ENCODE measurements at regions not wholly inside any gene's neighbourhood (a gene's known extent, or its start where the extent isn't known, plus 50 kb on each side); places are given as distances from the start of the nearest gene placed in this dataset.
"Not testable (repeated sequence)": the region's sequence is repeated elsewhere in the genome, so short reads cannot be mapped to it uniquely, and the experiment has no call there.

- intact Hi-C loops (cut with micrococcal nuclease), result no loop called here
Measured at GRCh38 chr2:64867253-64867996, 121.8 kb upstream of the SLC1A4 start.

GRCh38 chr2:64869126-64869525 is 120.1 kb upstream of the SLC1A4 start:
- intact Hi-C loops (cut with micrococcal nuclease), result no loop called here

GRCh38 chr2:64873472-64873924 is 115.7 kb upstream of the SLC1A4 start:
- intact Hi-C loops (cut with micrococcal nuclease), result loop anchor here (1.0 to 5.0 kb wide), 6 partner anchors 266 to 1821 kb away; partner anchors contain the start of gene OTX1

GRCh38 chr2:64874593-64874992 is 114.6 kb upstream of the SLC1A4 start:
- intact Hi-C loops (cut with micrococcal nuclease), result loop anchor here (5.0 kb wide), 1 partner anchor 1822 kb away; the partner anchor contains the start of gene OTX1

- intact Hi-C loops (cut with micrococcal nuclease), result no loop called here
Measured at GRCh38 chr2:64875368-64875767, 113.8 kb upstream of the SLC1A4 start.

GRCh38 chr2:64876137-64876647 is 113.0 kb upstream of the SLC1A4 start:
- intact Hi-C loops (cut with micrococcal nuclease), result no loop called here

GRCh38 chr2:64879745-64880144 is 109.5 kb upstream of the SLC1A4 start:
- intact Hi-C loops (cut with micrococcal nuclease), result no loop called here

- intact Hi-C loops (cut with micrococcal nuclease), result no loop called here
Measured at GRCh38 chr2:64880193-64880951, 108.8 kb upstream of the SLC1A4 start.

- intact Hi-C loops (cut with micrococcal nuclease), result no loop called here
Measured at GRCh38 chr2:64881037-64881492, 108.1 kb upstream of the SLC1A4 start.

- intact Hi-C loops (cut with micrococcal nuclease), result no loop called here
Measured at GRCh38 chr2:64887565-64887964, 101.6 kb upstream of the SLC1A4 start.

- intact Hi-C loops (cut with micrococcal nuclease), result no loop called here
Measured at GRCh38 chr2:64888591-64889309, 100.4 kb upstream of the SLC1A4 start.

- intact Hi-C loops (cut with micrococcal nuclease), result no loop called here
Measured at GRCh38 chr2:64889803-64890202, 99.4 kb upstream of the SLC1A4 start.

- intact Hi-C loops (cut with micrococcal nuclease), result not testable (repeated sequence)
Measured at GRCh38 chr2:64896572-64896971, 92.6 kb upstream of the SLC1A4 start.

- intact Hi-C loops (cut with micrococcal nuclease), result no loop called here
Measured at GRCh38 chr2:64899081-64899865, 89.9 kb upstream of the SLC1A4 start.

- intact Hi-C loops (cut with micrococcal nuclease), result not testable (repeated sequence)
Measured at GRCh38 chr2:64899876-64900275, 89.3 kb upstream of the SLC1A4 start.

- intact Hi-C loops (cut with micrococcal nuclease), result no loop called here
Measured at GRCh38 chr2:64904413-64905329, 84.5 kb upstream of the SLC1A4 start.

- intact Hi-C loops (cut with micrococcal nuclease), result no loop called here
Measured at GRCh38 chr2:64905338-64906024, 83.7 kb upstream of the SLC1A4 start.

GRCh38 chr2:64906853-64907536 is 82.2 kb upstream of the SLC1A4 start:
- intact Hi-C loops (cut with micrococcal nuclease), result no loop called here

Data from T-helper 1 cell treated with Interleukin-12 subunit alpha and Interleukin-12 subunit beta and Interleukin-4 antibody, amounts not matched to agents 30 ng/mL and 1 ng/mL, for 36 hours (primary cell).